Inflammatory macrophage treated with lipopolysaccharide for 1 hour (primary cell): ENCODE measurements at regions not wholly inside any gene's neighbourhood (a gene's known extent, or its start where the extent isn't known, plus 50 kb on each side); places are given as distances from the start of the nearest gene placed in this dataset.

Experiments used
- DNase-seq, 2 donors: peaks; one replicate each; pipeline ENCODE4 v3.0.0-alpha.2; 2020 to 2022

DNA sequence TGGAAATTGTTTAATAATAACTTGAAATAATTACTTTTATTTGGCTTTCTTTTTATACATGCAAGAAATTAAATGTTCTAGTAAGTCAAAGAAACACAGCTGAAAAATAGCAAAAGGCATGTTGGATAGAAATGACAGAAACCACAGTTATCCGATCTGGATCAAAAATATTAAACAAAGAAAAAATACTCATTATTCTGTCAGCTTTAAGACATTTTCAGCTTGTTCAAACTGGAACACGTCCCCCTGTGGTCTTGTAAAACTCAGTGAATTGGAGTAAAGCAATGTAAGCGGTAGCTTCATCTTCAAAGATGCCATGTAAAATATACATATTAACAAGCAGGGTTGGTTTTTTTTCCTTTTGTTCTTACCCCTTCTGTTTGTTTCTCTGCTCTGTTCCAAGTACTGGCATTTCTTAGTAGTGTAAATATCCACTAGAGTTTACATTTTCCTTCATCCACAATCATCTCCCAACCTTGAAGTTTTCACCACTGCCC lies 223.4 kb downstream of the IGSF11 start:
- no peak for DNase-seq

DNA sequence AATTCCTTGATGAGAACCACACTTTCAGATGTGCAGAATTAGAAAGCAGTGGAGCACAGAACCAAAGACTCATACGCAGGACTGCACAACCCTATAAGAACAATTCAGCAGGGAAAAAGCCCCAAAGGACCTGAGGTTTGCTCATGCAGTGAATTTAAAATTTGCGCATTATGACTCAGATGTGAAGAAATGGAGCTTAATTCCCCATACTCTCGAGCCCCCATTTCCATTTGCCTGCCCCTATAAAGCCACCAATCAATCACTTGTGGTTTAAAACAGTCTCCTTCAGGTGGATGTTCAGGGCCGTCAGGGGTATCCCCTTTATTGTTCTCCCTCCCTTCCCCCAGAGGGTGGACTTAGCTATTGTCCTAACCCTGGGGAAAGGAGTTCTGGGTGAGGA lies 221.2 kb downstream of the IGSF11 start:
- DNase-seq = no peak

DNA sequence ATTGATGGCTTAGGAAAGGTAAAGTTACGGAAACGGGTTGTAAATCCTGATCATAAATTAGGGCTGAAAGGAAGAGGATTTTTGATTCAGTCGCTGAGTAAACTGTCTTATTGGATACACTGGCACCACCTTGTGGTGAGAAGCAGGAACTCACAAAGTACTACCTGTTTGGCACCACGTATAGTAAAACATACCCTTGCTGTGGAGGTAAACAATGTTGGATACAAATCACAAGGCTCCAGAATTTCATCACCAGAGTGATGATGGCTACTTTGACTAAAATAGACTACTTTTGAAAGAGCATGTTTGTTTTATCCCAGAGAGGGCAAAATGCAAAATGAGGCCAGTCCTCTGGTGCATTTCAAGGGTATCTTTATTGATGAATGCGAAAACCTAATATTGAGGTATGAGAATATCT lies 216.9 kb downstream of the IGSF11 start:
- DNase-seq = peak; percentile 20 to 41

DNA sequence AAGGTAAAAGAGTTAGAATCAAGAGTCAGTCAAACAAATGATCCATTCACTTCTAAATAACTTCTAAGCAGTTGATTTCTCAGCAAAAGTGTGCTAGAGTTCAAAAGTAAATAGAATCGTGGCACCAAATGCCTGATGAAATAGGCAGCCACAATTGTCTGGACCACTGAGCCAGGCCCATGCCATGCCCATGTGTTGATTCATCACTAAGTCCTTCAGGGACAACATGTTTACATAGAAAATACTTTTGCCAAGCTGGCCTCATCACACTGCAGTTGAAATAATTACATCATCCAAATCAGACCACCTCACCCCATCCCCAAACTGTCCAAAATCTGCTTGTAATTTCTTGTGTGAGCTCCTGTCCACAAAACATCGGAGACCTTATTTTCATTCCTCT lies 216.3 kb downstream of the IGSF11 start:
- DNase-seq = no peak

DNA sequence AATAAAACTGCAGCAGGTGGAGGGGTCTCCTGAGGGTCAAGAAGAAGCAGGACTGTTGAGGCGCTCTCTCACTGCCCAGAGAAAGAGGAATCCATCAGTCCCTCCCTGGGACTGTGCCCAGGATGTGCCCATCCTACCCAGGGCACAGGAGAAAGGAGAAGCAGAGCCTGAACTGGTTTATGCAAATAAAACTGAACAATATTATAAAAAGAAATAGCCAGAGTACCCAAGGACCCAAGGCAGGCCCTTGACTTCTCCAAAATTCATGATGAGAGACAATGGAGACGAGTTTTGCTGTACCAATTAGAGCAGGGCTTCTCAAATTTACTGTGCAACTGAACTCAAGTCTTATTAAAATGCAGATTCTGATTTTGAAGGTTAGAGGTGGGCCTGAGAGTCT lies 211.0 kb downstream of the IGSF11 start:
- no peak for DNase-seq

DNA sequence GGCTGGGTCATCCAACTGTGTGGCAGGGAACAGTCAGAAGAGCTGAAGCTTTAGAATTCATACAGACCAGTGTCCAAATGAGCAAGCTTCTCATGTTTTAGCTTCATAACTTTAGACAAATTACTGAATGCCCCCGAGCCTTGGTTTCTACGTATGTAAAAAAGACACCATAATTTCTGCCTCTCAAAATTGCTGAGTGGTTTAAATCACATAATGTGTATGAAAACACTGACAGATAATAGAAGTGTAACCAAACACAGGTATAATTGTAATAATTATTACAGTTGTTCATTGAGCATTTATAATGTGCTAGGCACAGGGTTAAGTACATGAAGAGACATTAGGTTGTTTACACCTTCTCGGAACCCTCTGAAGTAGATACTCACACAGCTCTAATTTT lies 207.2 kb downstream of the IGSF11 start:
- no peak for DNase-seq

DNA sequence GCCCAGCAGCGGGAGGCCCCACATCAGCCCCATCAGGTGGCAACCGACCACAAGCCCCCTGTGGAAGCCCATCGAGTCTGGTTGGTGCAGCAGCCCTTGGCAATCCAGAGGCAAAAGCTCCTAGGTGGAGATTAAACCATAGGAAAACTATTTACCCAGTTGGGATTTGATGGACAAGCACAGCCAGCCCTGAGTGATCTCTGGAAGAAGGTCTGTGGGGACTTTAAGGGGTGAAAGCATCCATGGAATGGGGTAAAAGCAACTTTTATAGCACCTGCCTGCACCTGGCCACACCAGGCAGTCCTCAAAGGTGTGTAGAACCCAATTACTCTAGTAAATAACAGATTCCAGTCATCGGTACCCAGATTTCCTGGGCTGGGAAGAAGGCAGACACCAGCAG lies 206.3 kb downstream of the IGSF11 start:
- DNase-seq = no peak

DNA sequence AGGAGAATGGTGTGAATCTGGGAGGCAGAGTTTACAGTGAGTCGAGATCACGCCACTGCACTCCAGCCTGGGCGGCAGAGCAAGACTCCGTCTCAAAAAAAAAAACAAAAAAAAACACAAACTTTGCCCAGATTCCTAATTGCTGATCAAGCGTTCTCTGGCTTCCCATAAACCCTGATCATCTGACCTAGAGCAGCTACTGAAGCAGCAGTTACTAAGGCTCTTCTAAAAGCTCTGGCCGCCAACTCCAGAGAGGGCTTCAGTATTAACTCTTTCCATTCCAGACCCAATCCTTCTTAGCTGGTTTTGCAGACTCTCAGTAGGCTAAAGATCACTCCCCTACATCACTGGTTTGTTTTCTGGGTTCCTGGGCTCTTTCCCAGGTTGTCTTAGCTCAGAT lies 201.6 kb downstream of the IGSF11 start:
- no peak for DNase-seq

DNA sequence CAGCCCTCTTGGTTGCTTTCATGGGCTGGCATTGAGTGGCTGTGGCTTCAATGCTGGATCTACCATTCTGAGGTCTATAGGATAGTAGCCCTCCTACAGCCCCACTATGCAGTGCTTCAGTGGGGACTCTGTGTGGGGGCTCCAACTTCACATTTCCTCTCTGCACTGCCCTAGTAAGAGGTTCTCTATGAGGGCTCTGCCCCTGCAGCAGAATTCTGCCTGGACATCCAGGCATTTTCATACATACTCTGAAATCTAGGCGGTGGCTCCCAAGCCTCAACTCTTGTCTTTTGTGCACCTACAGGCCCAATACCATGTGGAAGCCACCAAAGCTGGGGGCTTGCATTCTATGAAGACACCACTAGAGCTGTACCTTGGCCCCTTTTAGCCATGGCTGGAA lies 195.8 kb downstream of the IGSF11 start:
- DNase-seq = no peak

DNA sequence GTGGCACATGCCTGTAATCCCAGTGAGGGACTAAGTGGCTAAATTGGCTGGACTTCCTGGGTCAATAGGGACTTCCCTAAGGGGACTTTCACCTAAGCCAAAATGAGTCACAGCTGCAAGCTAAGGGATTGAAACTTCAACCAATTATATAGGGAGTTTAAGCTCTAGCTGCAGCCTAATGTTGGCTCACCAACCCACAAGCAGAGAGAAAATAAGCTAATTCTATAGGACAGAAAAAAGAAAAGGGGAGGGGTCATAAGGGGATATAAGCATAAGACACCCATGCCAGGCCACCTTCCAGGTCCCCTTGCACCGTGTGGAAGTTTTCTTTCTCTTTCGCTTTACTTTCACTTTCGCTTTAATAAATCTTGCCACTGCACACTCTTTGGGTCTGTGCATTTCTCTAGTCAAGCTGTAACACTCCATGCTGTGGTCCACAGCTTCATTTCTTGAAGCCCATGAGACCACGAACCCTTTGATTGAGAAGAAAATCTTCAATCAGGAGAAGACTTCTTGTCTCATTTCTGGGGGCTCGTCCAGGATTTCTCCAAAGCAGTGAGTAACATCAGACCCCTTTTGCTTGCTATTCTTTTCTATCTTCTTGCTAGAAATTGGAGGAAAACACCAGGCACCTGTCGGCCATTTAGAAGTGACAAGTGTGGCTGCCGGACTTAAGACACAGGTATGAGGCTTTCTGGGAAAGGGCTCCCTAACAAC lies 192.3 kb downstream of the IGSF11 start:
- no peak for DNase-seq

DNA sequence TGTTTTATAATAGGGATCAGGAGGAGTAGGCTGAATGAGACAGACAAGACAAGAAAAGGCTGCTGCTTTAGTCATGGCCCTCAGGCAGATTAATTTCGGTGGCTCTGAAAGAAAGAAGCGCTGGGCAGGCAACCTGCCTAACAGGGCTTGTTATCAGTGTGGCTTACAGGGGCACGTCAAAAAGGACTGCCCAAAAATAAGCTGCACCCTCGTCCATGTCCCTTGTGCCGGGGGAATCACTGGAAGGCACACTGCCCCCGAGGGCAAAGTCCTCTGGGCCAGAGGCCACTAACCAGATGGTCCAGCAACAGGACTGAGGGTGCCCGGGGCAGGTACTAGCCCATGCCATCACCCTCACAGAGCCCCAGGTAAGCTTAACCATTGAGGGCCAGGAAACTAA lies 188.5 kb downstream of the IGSF11 start:
- DNase-seq = no peak
